Gastroesophageal sphincter (tissue), 4 donors: ENCODE measurements at regions not wholly inside any gene's neighbourhood (a gene's known extent, or its start where the extent isn't known, plus 50 kb on each side); places are given as distances from the start of the nearest gene placed in this dataset.
"Not testable (repeated sequence)": the region's sequence is repeated elsewhere in the genome, so short reads cannot be mapped to it uniquely, and the experiment has no call there.

Source experiments
- ATAC-seq: fragments of 150-250 bp; one replicate; pipeline ENCODE4 v1.9.1; 2016; ENCODE audit warnings: mild to moderate bottlenecking, moderate library complexity
- H3K27ac ChIP-seq, 4 donors: fragments of 200-600 bp; sonication (generic) in 3 of 4; 1 replicate in 3 of 4; 2 replicates in 1 of 4; pipeline ENCODE4 v1.5.1; 2016 to 2019
- H3K27me3 ChIP-seq: fragments of 200-600 bp; sonication (generic); one replicate; pipeline ENCODE4 v1.5.1; 2019
- H3K36me3 ChIP-seq, 2 donors: fragments of 200-600 bp; sonication (generic); one replicate each; pipeline ENCODE4 v1.5.1; 2019; ENCODE audit warnings: control low read depth in 1 of 2
- H3K4me1 ChIP-seq, 3 donors: fragments of 200-600 bp; sonication (generic); 1 replicate in 2 of 3; 2 replicates in 1 of 3; pipeline ENCODE4 v1.5.1; 2016 to 2019; ENCODE audit warnings: control low read depth in 2 of 3
- H3K4me3 ChIP-seq, 2 donors: fragments of 200-600 bp; sonication (generic); one replicate each; pipeline ENCODE4 v1.5.1; 2019; ENCODE audit warnings: mild to moderate bottlenecking in 1 of 2, moderate library complexity in 1 of 2
- H3K9me3 ChIP-seq, 3 donors: fragments of 200-600 bp; sonication (generic); one replicate each; pipeline ENCODE4 v1.5.1; 2017 to 2019; ENCODE audit warnings: control low read depth in 2 of 3
- CTCF ChIP-seq, 4 experiments: fragments of 200-600 bp in 2 of 4; fragments of 450-650 bp in 2 of 4; sonication (generic) in 1 of 4; IDR thresholded peaks; one replicate each; pipeline ENCODE4 v1.5.1; 2017 to 2019; ENCODE audit warnings: antibody characterized with exemption in 4 of 4, mild to moderate bottlenecking in 2 of 4, moderate library complexity in 2 of 4
- EP300 ChIP-seq: sonication (generic); formaldehyde crosslinking; IDR thresholded peaks from one replicate; pipeline ENCODE4 v1.6.1; 2017; ENCODE audit warnings: antibody characterized with exemption, mild to moderate bottlenecking
- POLR2A ChIP-seq, 2 donors: fragments of 450-650 bp; IDR thresholded peaks; one replicate each; pipeline ENCODE4 v1.6.1; 2017; ENCODE audit warnings: antibody characterized with exemption in 2 of 2, mild to moderate bottlenecking in 2 of 2, moderate library complexity in 1 of 2
- POLR2AphosphoS5 ChIP-seq: sonication (generic); formaldehyde crosslinking; IDR thresholded peaks from one replicate; pipeline ENCODE4 v1.6.1; 2017; ENCODE audit warnings: antibody characterized with exemption
- WGBS, 2 donors: methylation state at CpG; one replicate each; pipeline ENCODE4 v1.1.5; 2018; ENCODE audit warnings: low coverage in 1 of 2; 5-methylcytosine and 5-hydroxymethylcytosine counted together

GRCh38 chr11:96827164-96827563 lies 437.4 kb downstream of the JRKL start:
- H3K27me3 ChIP-seq = no peaks in the 10 kb centered on the region
- no peaks in the 10 kb centered on the region for H3K9me3 ChIP-seq
- WGBS, 2 donors = 38 to 43% methylated on average over 4 of the region's 4 CpGs
- peaks cover 0 to 5% (median 0%) of the 10 kb centered on the region in 3 donors for H3K4me1 ChIP-seq
- H3K36me3 ChIP-seq = no peaks in the 10 kb centered on the region
- H3K4me3 ChIP-seq = no peak overlapping the region
- TF ChIP-seq POLR2A (IDR thresholded peaks at IDR 0.05) = no peak
- no peak for TF ChIP-seq EP300
- TF ChIP-seq CTCF (IDR thresholded peaks at IDR 0.05) = no peak
- TF ChIP-seq POLR2AphosphoS5 = no peak
- no peak for ATAC-seq
- no peak overlapping the region for H3K27ac ChIP-seq

GRCh38 chr11:96841792-96842191 lies 452.0 kb downstream of the JRKL start:
- Histone ChIP-seq H3K27me3 (no peaks in the 10 kb centered on the region), H3K9me3 (no peaks in the 10 kb centered on the region), H3K36me3 (no peaks in the 10 kb centered on the region), H3K27ac (no peak overlapping the region), H3K4me3 (no peak overlapping the region), H3K4me1 (no peaks in the 10 kb centered on the region)
- no peak for TF ChIP-seq CTCF (IDR thresholded peaks at IDR 0.05)
- no peak for TF ChIP-seq EP300
- no peak for TF ChIP-seq POLR2A (IDR thresholded peaks at IDR 0.05)
- TF ChIP-seq POLR2AphosphoS5 = no peak
- no peak for ATAC-seq
- 57 to 100% methylated on average over 1 to 2 of the region's 2 CpGs for WGBS, 2 donors

GRCh38 chr11:96842731-96843130 lies 452.9 kb downstream of the JRKL start:
- no peak for ATAC-seq
- no peaks in the 10 kb centered on the region for H3K27me3 ChIP-seq
- no peaks in the 10 kb centered on the region for H3K4me1 ChIP-seq
- H3K9me3 ChIP-seq = no peaks in the 10 kb centered on the region
- WGBS, 2 donors = 100% methylated on average over 1 of the region's 1 CpG
- no peaks in the 10 kb centered on the region for H3K36me3 ChIP-seq
- H3K27ac ChIP-seq = no peak overlapping the region
- TF ChIP-seq CTCF (IDR thresholded peaks at IDR 0.05) (no peak), POLR2AphosphoS5 (no peak), EP300 (no peak), POLR2A (IDR thresholded peaks at IDR 0.05) (no peak)
- H3K4me3 ChIP-seq = no peak overlapping the region

GRCh38 chr11:96854425-96854824 lies 464.6 kb downstream of the JRKL start:
- Histone ChIP-seq H3K4me1 (no peaks in the 10 kb centered on the region), H3K9me3 (no peaks in the 10 kb centered on the region), H3K36me3 (no peaks in the 10 kb centered on the region), H3K27ac (no peak overlapping the region), H3K27me3 (no peaks in the 10 kb centered on the region), H3K4me3 (no peak overlapping the region)
- no peak for ATAC-seq
- WGBS, 2 donors = 62 to 69% methylated on average over 3 of the region's 3 CpGs
- TF ChIP-seq EP300 = no peak
- TF ChIP-seq POLR2A (IDR thresholded peaks at IDR 0.05) = no peak
- TF ChIP-seq POLR2AphosphoS5 = no peak

GRCh38 chr11:96861722-96862121 lies 471.9 kb downstream of the JRKL start:
- H3K4me1 ChIP-seq, H3K4me3 ChIP-seq, ATAC-seq, H3K27me3 ChIP-seq, H3K9me3 ChIP-seq, H3K36me3 ChIP-seq, H3K27ac ChIP-seq: not testable (repeated sequence)
- WGBS, 2 donors = 85 to 97% methylated on average over 3 of the region's 3 CpGs

- no peaks in the 10 kb centered on the region for H3K36me3 ChIP-seq
- ATAC-seq = no peak
- TF ChIP-seq POLR2AphosphoS5 = no peak
- no peak for TF ChIP-seq EP300
- no peak for TF ChIP-seq CTCF (IDR thresholded peaks at IDR 0.05)
- no peak for TF ChIP-seq POLR2A (IDR thresholded peaks at IDR 0.05)
- H3K27me3 ChIP-seq = no peaks in the 10 kb centered on the region
- 100% methylated on average over 1 of the region's 3 CpGs; no CpG with 5 or more reads in 1 of the 2 donors for WGBS, 2 donors
- no peak overlapping the region for H3K4me3 ChIP-seq
- no peak overlapping the region for H3K27ac ChIP-seq
- H3K4me1 ChIP-seq = no peaks in the 10 kb centered on the region
- H3K9me3 ChIP-seq = no peaks in the 10 kb centered on the region
These were observed 473.7 kb downstream of the JRKL start for GRCh38 chr11:96863520-96863919.
